Astrocyte of the cerebellum (primary cell): ENCODE measurements at regions not wholly inside any gene's neighbourhood (a gene's known extent, or its start where the extent isn't known, plus 50 kb on each side); places are given as distances from the start of the nearest gene placed in this dataset.

Experiments
- DNase-seq: peaks from one replicate; pipeline ENCODE4 v3.0.0-alpha.2; 2011; ENCODE audit warnings: low read depth
- H3K4me3 ChIP-seq: 2 replicates; pipeline ENCODE4 v1.5.1; 2011; ENCODE audit warnings: mild to moderate bottlenecking, low read depth, low read length, moderate library complexity
- CTCF ChIP-seq: IDR thresholded peaks from 2 replicates; pipeline ENCODE4 v1.5.1; 2012; ENCODE audit warnings: low read length, low read depth, moderate library complexity, mild to moderate bottlenecking; ENCODE audit errors: missing control alignments
- in situ Hi-C: cut with HindIII; loops from 2 replicates; pipeline ENCODE4 v1.10.0; 2017; ENCODE audit warnings: low sequenced_read_pairs

GRCh38 chr1:194214735-194215134, 1028.3 kb upstream of the B3GALT2 start:
- no peak for DNase-seq
- TF ChIP-seq CTCF: no peak
- in situ Hi-C loops: no loop called here
- no peak overlapping the region for H3K4me3 ChIP-seq

GRCh38 chr1:194209920-194210319, 1023.5 kb upstream of the B3GALT2 start:
- no peak for TF ChIP-seq CTCF
- H3K4me3 ChIP-seq: no peak overlapping the region
- in situ Hi-C loops: no loop called here
- no peak for DNase-seq

- in situ Hi-C loops: no loop called here
- no peak overlapping the region for H3K4me3 ChIP-seq
- DNase-seq: no peak
- TF ChIP-seq CTCF: no peak
Observed at GRCh38 chr1:194208674-194209073, 1022.3 kb upstream of the B3GALT2 start.

GRCh38 chr1:194196562-194196961, 1010.1 kb upstream of the B3GALT2 start:
- no peak overlapping the region for H3K4me3 ChIP-seq
- no peak for TF ChIP-seq CTCF
- no peak for DNase-seq
- in situ Hi-C loops: no loop called here

GRCh38 chr1:194194724-194195123, 1008.3 kb upstream of the B3GALT2 start:
- no peak for TF ChIP-seq CTCF
- in situ Hi-C loops: no loop called here

GRCh38 chr1:194184974-194185373, 998.6 kb upstream of the B3GALT2 start:
- DNase-seq: no peak
- in situ Hi-C loops: no loop called here
- H3K4me3 ChIP-seq: no peak overlapping the region
- TF ChIP-seq CTCF: no peak

More at GRCh38 chr1:194194724-194195123, 1008.3 kb upstream of the B3GALT2 start:
- H3K4me3 ChIP-seq: no peak overlapping the region
- no peak for DNase-seq

- TF ChIP-seq CTCF: no peak
- in situ Hi-C loops: no loop called here
- no peak for DNase-seq
- no peak overlapping the region for H3K4me3 ChIP-seq
Observed at GRCh38 chr1:194184425-194184824, 998.0 kb upstream of the B3GALT2 start.
